ENCODE measurements at regions not wholly inside any gene's neighbourhood (a gene's known extent, or its start where the extent isn't known, plus 50 kb on each side); places are given as distances from the start of the nearest gene placed in this dataset.

GRCh38 chr4:129335276-129335675 is 239.3 kb downstream of the C4orf33 start:
- H3K27me3 ChIP-seq = no peaks in the 10 kb centered on the region
- H3K36me3 ChIP-seq = no peaks in the 10 kb centered on the region
- intact Hi-C loops (cut with DNase I; ENCODE audit: low total_unique reads) = no loop called here
- H3K4me3 ChIP-seq = no peak overlapping the region
- H3K9me3 ChIP-seq = no peaks in the 10 kb centered on the region
- H3K27ac ChIP-seq = no peak overlapping the region
- TF ChIP-seq POLR2A (IDR thresholded peaks at IDR 0.05) (no peak), POLR2AphosphoS5 (IDR thresholded peaks at IDR 0.05) (no peak), CTCF (IDR thresholded peaks at IDR 0.05) (no peak)
- no peaks in the 10 kb centered on the region for H3K4me1 ChIP-seq
- DNase-seq (ENCODE audit: low spot score in 2 of 2) = no peak

DNA sequence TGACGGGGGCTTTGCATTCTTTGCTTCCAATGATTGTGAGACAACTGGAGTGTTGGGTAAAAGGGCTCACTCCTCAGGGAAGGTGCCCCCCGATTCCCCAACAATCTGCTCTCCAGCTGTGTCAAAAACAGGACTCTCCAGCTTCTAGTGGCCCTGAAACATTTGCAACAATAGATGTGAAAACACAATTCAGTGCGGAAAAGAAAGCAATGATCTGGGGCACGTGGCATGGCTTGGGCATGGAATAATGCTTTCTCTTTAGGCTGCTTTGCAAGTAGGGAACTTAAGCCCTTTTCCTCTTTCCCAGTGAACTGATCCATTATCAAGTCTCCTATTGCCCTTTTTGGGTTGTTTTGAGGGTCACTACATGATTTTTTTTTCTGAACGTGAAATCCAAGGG is 239.9 kb downstream of the C4orf33 start:
- no peaks in the 10 kb centered on the region for H3K27me3 ChIP-seq
- intact Hi-C loops (cut with DNase I; ENCODE audit: low total_unique reads) = no loop called here
- no peak overlapping the region for H3K27ac ChIP-seq
- no peak for DNase-seq (ENCODE audit: low spot score in 2 of 2)
- H3K4me1 ChIP-seq = no peaks in the 10 kb centered on the region
- H3K36me3 ChIP-seq = no peaks in the 10 kb centered on the region
- H3K4me3 ChIP-seq = no peak overlapping the region
- H3K9me3 ChIP-seq = no peaks in the 10 kb centered on the region
- TF ChIP-seq POLR2A (IDR thresholded peaks at IDR 0.05) (no peak), POLR2AphosphoS5 (IDR thresholded peaks at IDR 0.05) (no peak), CTCF (IDR thresholded peaks at IDR 0.05) (no peak)

DNA sequence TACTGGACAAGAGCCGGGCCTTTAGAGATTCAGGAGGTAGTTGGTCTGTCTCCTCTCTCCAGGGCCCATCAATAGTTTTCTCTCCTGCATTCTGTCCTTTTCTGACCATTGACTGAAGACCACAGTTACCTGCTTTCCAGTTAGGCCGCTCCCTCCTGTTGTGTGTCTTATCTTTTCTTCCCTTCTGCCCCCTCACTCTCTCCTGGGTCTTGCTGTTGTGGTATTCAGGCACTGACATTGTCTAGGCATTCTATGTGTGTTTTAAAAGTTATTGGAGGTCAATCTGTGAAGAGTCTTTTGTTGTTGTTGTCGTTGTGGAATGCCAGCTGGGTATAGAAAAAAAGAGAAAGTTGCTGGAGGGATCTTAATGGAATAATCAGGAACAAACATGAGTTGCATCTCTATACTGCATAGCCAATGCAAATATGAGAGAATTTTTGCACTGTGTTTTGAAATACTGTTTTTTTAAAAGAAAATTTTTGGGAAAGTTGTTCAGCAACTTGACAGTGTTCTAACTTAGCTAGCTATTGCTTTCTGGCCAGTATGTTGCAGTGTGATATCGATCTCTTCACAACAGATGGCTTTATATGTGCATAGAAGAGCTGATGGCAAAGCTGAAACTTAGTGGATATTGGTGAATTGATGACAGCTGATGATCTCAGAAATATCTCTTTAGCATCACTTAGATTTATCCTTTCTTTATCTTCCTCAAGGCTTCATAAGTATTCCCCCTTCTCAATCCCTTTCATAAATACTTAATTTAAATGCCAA is 240.7 kb downstream of the C4orf33 start:
- H3K4me1 ChIP-seq = peaks cover 0 to 3% of the 10 kb centered on the region in 2 donors
- no peaks in the 10 kb centered on the region for H3K9me3 ChIP-seq
- TF ChIP-seq POLR2AphosphoS5 (IDR thresholded peaks at IDR 0.05) = no peak
- no peak for TF ChIP-seq POLR2A (IDR thresholded peaks at IDR 0.05)
- TF ChIP-seq CTCF (IDR thresholded peaks at IDR 0.05) = no peak
- H3K36me3 ChIP-seq = no peaks in the 10 kb centered on the region
- no peaks in the 10 kb centered on the region for H3K27me3 ChIP-seq
- intact Hi-C loops (cut with DNase I; ENCODE audit: low total_unique reads) = no loop called here
- no peak overlapping the region for H3K27ac ChIP-seq
- no peak for DNase-seq (ENCODE audit: low spot score in 2 of 2)
- no peak overlapping the region for H3K4me3 ChIP-seq

DNA sequence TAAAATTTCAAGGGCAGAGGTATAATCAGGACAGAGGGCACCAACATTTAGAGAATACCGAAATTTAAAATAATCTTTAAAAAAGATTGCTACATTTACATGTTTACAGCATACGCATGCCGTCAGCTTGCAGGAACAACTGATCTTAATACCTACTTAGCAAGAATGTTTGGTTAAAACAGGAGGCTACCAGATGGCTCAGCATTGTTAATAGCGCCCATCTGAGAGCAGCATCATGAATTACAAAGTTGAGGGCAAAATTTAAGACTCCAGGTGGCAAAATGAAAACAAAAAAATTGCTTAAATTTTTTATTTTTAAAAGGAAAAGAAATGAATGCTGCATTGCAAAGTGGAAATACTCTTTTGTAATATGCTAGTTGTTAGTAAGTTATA is 241.3 kb downstream of the C4orf33 start:
- no peak for DNase-seq (ENCODE audit: low spot score in 2 of 2)
- intact Hi-C loops (cut with DNase I; ENCODE audit: low total_unique reads) = no loop called here
- Histone ChIP-seq H3K4me3 (no peak overlapping the region), H3K4me1 (peaks cover 0 to 5% of the 10 kb centered on the region in 2 donors), H3K27ac (no peak overlapping the region), H3K9me3 (no peaks in the 10 kb centered on the region), H3K27me3 (no peaks in the 10 kb centered on the region), H3K36me3 (no peaks in the 10 kb centered on the region)
- no peak for TF ChIP-seq POLR2AphosphoS5 (IDR thresholded peaks at IDR 0.05)
- TF ChIP-seq CTCF (IDR thresholded peaks at IDR 0.05) = no peak
- no peak for TF ChIP-seq POLR2A (IDR thresholded peaks at IDR 0.05)

- no peak overlapping the region for H3K27ac ChIP-seq
- intact Hi-C loops (cut with DNase I; ENCODE audit: low total_unique reads) = no loop called here
These were observed 247.0 kb downstream of the C4orf33 start for GRCh38 chr4:129342819-129343408.

More at GRCh38 chr4:129342819-129343408, 247.0 kb downstream of the C4orf33 start:
- TF ChIP-seq POLR2A (IDR thresholded peaks at IDR 0.05) = no peak
- TF ChIP-seq POLR2AphosphoS5 (IDR thresholded peaks at IDR 0.05) = no peak
- TF ChIP-seq CTCF (IDR thresholded peaks at IDR 0.05) = no peak
- H3K27me3 ChIP-seq = no peaks in the 10 kb centered on the region
- peaks cover 0 to 5% of the 10 kb centered on the region in 2 donors for H3K4me1 ChIP-seq
- no peak for DNase-seq (ENCODE audit: low spot score in 2 of 2)
- no peaks in the 10 kb centered on the region for H3K9me3 ChIP-seq
- no peak overlapping the region for H3K4me3 ChIP-seq
- H3K36me3 ChIP-seq = no peaks in the 10 kb centered on the region
